OCI-LY7 (cell line): ENCODE measurements at regions not wholly inside any gene's neighbourhood (a gene's known extent, or its start where the extent isn't known, plus 50 kb on each side); places are given as distances from the start of the nearest gene placed in this dataset.

Experiments
- EZH2phosphoT487 ChIP-seq: fragments of 200-600 bp; sonication (generic); IDR thresholded peaks from 2 replicates; pipeline ENCODE4 v1.6.1; 2018; ENCODE audit warnings: low read depth, borderline replicate concordance, mild to moderate bottlenecking, mixed run types, antibody characterized with exemption, low read length, moderate library complexity, mixed read lengths
- TF ChIP-seq, protein P1 (sequence below): fragments of 200-600 bp; sonication (generic); conservative IDR thresholded peaks from 2 replicates; pipeline ENCODE4 v1.5.1; 2014; ENCODE audit warnings: mild to moderate bottlenecking, antibody characterized with exemption, low read length, moderate library complexity, mixed read lengths

DNA sequence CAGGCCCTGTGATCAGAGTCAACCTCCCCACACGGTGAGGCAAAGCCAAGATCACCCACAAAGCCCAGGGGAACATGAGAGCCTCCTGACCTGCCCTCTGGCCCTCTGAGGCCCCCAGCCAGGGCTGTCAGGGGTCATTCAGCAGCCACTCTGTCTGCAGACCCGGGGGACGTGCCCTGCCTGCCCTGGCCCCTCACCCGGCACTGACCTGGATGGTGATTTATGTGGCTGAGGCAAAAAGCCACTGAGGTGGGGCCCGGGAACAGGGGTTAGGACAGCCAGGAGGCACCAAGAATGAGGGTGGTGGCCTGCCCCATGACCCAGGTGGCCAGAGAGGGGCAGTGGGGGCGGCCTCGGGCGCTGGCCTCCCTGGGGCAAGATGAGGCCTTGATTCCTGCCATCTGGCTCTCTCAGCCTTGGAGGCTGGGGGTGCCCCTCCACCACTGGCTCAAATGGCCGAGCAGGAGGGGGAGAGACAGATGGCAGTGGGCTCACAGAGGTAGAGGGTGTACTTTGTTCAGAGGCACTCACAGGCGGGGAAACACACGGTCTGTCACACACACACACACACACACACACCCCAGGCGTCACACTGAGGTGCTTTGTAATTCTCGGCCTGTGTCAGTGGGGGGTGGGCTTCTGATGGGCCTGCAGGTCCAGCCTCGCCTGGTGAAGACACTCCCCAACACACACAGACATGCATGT lies 174.0 kb upstream of the GSE1 start:
- TF ChIP-seq, protein P1, sequence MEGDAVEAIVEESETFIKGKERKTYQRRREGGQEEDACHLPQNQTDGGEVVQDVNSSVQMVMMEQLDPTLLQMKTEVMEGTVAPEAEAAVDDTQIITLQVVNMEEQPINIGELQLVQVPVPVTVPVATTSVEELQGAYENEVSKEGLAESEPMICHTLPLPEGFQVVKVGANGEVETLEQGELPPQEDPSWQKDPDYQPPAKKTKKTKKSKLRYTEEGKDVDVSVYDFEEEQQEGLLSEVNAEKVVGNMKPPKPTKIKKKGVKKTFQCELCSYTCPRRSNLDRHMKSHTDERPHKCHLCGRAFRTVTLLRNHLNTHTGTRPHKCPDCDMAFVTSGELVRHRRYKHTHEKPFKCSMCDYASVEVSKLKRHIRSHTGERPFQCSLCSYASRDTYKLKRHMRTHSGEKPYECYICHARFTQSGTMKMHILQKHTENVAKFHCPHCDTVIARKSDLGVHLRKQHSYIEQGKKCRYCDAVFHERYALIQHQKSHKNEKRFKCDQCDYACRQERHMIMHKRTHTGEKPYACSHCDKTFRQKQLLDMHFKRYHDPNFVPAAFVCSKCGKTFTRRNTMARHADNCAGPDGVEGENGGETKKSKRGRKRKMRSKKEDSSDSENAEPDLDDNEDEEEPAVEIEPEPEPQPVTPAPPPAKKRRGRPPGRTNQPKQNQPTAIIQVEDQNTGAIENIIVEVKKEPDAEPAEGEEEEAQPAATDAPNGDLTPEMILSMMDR: no peak
- no peak for TF ChIP-seq EZH2phosphoT487
